Osteocyte (in vitro differentiated cells): ENCODE measurements at regions not wholly inside any gene's neighbourhood (a gene's known extent, or its start where the extent isn't known, plus 50 kb on each side); places are given as distances from the start of the nearest gene placed in this dataset.

Source experiments
- DNase-seq: peaks from one replicate; pipeline ENCODE4 v3.0.0; 2021; ENCODE audit warnings: mixed read lengths; ENCODE audit not compliant: unreplicated experiment; ENCODE audit errors: extremely low spot score
- H3K27ac Mint-ChIP-seq: one replicate; pipeline ENCODE4 v1.8.0; 2021; ENCODE audit warnings: mild to moderate bottlenecking, mixed read lengths; ENCODE audit not compliant: unreplicated experiment
- H3K27me3 Mint-ChIP-seq: one replicate; pipeline ENCODE4 v1.8.0; 2021; ENCODE audit warnings: mixed read lengths; ENCODE audit not compliant: unreplicated experiment
- H3K36me3 Mint-ChIP-seq: one replicate; pipeline ENCODE4 v1.8.0; 2021; ENCODE audit warnings: mixed read lengths; ENCODE audit not compliant: unreplicated experiment
- H3K4me1 Mint-ChIP-seq: one replicate; pipeline ENCODE4 v1.8.0; 2021; ENCODE audit warnings: mixed read lengths; ENCODE audit not compliant: unreplicated experiment
- H3K4me3 Mint-ChIP-seq: one replicate; pipeline ENCODE4 v1.8.0; 2021; ENCODE audit warnings: mild to moderate bottlenecking, moderate library complexity, mixed read lengths; ENCODE audit not compliant: unreplicated experiment
- H3K9me3 Mint-ChIP-seq: one replicate; pipeline ENCODE4 v1.8.0; 2021; ENCODE audit warnings: mixed read lengths; ENCODE audit not compliant: unreplicated experiment
- CTCF ChIP-seq: fragments of 200-600 bp; sonication (generic); IDR thresholded peaks from 2 replicates; pipeline ENCODE4 v1.5.0; 2021; ENCODE audit warnings: antibody characterized with exemption, mild to moderate bottlenecking, moderate library complexity

DNA sequence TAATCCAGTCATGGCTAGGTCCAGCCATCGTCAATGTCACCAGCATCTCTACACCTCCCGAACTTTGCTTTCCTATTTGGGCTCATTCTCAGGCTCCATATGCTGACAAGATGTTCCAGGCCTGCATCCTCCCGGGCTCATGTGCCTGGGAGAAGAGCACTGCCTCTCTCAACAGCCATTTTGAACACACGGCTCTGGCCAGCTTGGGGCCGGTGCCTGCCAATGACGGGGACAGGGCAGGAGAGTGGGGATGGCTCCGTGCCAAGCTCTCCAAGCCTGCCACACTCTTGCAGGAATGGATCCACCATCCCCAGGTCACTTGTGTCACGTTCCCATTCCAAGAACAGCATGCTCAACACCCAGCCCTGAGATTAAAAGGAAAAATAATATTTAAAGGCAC, 61.4 kb upstream of the PAX7 start:
- no peak for DNase-seq
- no peak for TF ChIP-seq CTCF
- no peak overlapping the region for H3K27ac Mint-ChIP-seq
- H3K36me3 Mint-ChIP-seq, result no peaks in the 10 kb centered on the region
- H3K4me1 Mint-ChIP-seq, result no peaks in the 10 kb centered on the region
- H3K9me3 Mint-ChIP-seq, result no peaks in the 10 kb centered on the region
- no peak overlapping the region for H3K4me3 Mint-ChIP-seq
- no peaks in the 10 kb centered on the region for H3K27me3 Mint-ChIP-seq

DNA sequence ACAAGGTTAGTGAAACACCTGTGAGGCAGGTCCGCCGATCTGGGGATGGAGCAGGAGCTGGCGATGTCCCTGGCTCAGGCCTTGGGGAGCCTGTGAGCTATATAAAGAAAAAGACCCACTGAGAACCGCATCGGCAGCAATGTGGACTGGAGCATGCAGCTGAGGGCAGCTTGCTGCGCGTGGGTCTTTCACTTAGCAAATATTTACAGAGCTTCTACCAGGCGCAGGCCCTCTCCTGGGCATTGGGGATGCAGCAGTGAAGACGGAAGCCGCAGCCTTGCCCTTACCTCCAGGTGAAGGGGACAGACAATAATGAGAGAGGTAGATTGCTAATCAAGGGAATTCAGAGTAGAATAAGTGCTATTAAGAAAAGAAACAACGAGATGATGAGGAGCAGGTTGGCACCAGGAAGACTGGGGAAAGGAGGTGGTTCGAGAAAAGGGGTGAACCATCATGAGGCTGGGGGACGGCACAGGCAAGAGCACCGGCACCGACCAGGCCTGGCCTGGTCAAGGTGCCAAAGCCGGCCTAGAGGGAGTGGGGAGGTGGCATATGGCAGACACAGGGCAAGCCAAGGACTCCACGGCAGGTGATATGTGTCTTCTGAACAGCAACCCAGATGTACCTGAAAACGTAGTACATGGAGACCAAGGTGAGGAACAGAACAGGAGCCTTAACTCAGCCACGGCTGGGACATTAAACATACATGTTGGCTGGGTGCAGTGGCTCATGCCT, 60.7 kb upstream of the PAX7 start:
- H3K27me3 Mint-ChIP-seq, result no peaks in the 10 kb centered on the region
- H3K27ac Mint-ChIP-seq, result no peak overlapping the region
- TF ChIP-seq CTCF, result no peak

GRCh38 chr1:18571275-18571674, 59.4 kb upstream of the PAX7 start:
- no peak for TF ChIP-seq CTCF
- no peaks in the 10 kb centered on the region for H3K27me3 Mint-ChIP-seq
- no peaks in the 10 kb centered on the region for H3K36me3 Mint-ChIP-seq
- no peak overlapping the region for H3K27ac Mint-ChIP-seq
- no peak overlapping the region for H3K4me3 Mint-ChIP-seq
- DNase-seq, result no peak
- H3K4me1 Mint-ChIP-seq, result no peaks in the 10 kb centered on the region
- H3K9me3 Mint-ChIP-seq, result no peaks in the 10 kb centered on the region

More for the DNA sequence above, 60.7 kb upstream of the PAX7 start:
- no peak for DNase-seq
- Mint-ChIP-seq H3K4me3 (no peak overlapping the region), H3K36me3 (no peaks in the 10 kb centered on the region), H3K4me1 (no peaks in the 10 kb centered on the region), H3K9me3 (no peaks in the 10 kb centered on the region)

- Mint-ChIP-seq H3K4me3 (no peak overlapping the region), H3K36me3 (no peaks in the 10 kb centered on the region), H3K9me3 (no peaks in the 10 kb centered on the region), H3K27ac (no peak overlapping the region), H3K27me3 (no peaks in the 10 kb centered on the region), H3K4me1 (no peaks in the 10 kb centered on the region)
- no peak for TF ChIP-seq CTCF
- no peak for DNase-seq
Measured at GRCh38 chr1:18572022-18572880, 58.4 kb upstream of the PAX7 start.

DNA sequence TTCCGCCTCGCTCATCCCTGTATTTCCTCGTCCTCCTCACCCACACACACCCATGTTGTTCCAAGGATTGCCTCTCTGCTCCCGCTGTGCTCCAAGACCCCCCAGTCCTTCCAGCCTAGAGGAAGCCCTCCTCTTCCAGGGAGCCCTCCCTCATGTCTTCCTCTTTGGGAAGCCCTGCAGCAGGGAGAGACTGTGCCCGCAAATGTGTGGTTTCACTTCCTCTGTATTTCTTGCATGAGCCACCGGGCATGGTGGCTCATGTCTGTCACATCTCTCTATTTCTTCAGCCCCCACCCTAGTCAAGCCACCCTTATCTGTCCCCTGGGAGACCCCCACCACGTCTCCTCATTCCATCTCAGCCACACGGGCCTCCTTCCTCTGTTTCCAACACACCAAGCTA, 57.5 kb upstream of the PAX7 start:
- no peak overlapping the region for H3K27ac Mint-ChIP-seq

More for the DNA sequence above, 57.5 kb upstream of the PAX7 start:
- no peaks in the 10 kb centered on the region for H3K4me1 Mint-ChIP-seq
- no peak overlapping the region for H3K4me3 Mint-ChIP-seq
- TF ChIP-seq CTCF, result no peak
- DNase-seq, result no peak
- no peaks in the 10 kb centered on the region for H3K9me3 Mint-ChIP-seq
- no peaks in the 10 kb centered on the region for H3K27me3 Mint-ChIP-seq
- no peaks in the 10 kb centered on the region for H3K36me3 Mint-ChIP-seq
